ENCODE measurements at regions not wholly inside any gene's neighbourhood (a gene's known extent, or its start where the extent isn't known, plus 50 kb on each side); places are given as distances from the start of the nearest gene placed in this dataset.

GRCh38 chr6:163710532-163711470, 296.3 kb downstream of the QKI start:
- Histone ChIP-seq H3K36me3 (ENCODE audit: control insufficient read depth, insufficient read depth, low read length) (no peaks in the 10 kb centered on the region), H3K4me3 (ENCODE audit: low read depth, low read length) (no peak overlapping the region), H3K27me3 (ENCODE audit: control insufficient read depth, insufficient read depth, low read length) (no peaks in the 10 kb centered on the region)
- TF ChIP-seq CTCF (IDR thresholded peaks at IDR 0.05; ENCODE audit: insufficient read depth, low read length, poor library complexity, severe bottlenecking): no peak
- no peak for DNase-seq (ENCODE audit: low read depth)

GRCh38 chr6:163709693-163710092, 295.2 kb downstream of the QKI start:
- no peaks in the 10 kb centered on the region for H3K36me3 ChIP-seq (ENCODE audit: control insufficient read depth, insufficient read depth, low read length)
- TF ChIP-seq CTCF (IDR thresholded peaks at IDR 0.05; ENCODE audit: insufficient read depth, low read length, poor library complexity, severe bottlenecking): no peak
- DNase-seq (ENCODE audit: low read depth): no peak
- H3K27me3 ChIP-seq (ENCODE audit: control insufficient read depth, insufficient read depth, low read length): no peaks in the 10 kb centered on the region
- H3K4me3 ChIP-seq (ENCODE audit: low read depth, low read length): no peak overlapping the region

DNA sequence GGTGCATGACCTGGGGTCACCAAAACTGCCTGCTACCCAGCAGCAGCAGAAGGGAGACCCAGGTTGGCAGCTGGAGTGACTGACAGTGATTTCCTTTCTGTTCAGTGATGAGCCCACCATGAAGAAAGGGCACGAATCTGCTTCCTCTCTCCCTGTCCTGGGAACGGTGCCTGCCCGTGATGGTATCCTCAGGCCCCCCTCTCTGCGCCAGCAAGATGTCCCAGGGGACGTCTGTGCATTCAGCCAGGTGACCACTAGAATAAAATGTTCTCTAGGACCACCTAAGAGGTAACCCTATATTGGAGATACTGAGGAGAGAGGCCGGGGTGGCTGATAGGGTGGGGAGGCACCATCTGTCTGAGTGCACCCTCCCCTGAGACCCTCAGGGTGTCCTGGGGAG, 294.7 kb downstream of the QKI start:
- no peaks in the 10 kb centered on the region for H3K36me3 ChIP-seq (ENCODE audit: control insufficient read depth, insufficient read depth, low read length)
- DNase-seq (ENCODE audit: low read depth): no peak
- H3K27me3 ChIP-seq (ENCODE audit: control insufficient read depth, insufficient read depth, low read length): no peaks in the 10 kb centered on the region
- TF ChIP-seq CTCF (IDR thresholded peaks at IDR 0.05; ENCODE audit: insufficient read depth, low read length, poor library complexity, severe bottlenecking): no peak
- H3K4me3 ChIP-seq (ENCODE audit: low read depth, low read length): no peak overlapping the region

GRCh38 chr6:163708466-163708865, 293.9 kb downstream of the QKI start:
- Histone ChIP-seq H3K36me3 (ENCODE audit: control insufficient read depth, insufficient read depth, low read length) (no peaks in the 10 kb centered on the region), H3K27me3 (ENCODE audit: control insufficient read depth, insufficient read depth, low read length) (no peaks in the 10 kb centered on the region), H3K4me3 (ENCODE audit: low read depth, low read length) (no peak overlapping the region)
- no peak for TF ChIP-seq CTCF (IDR thresholded peaks at IDR 0.05; ENCODE audit: insufficient read depth, low read length, poor library complexity, severe bottlenecking)
- DNase-seq (ENCODE audit: low read depth): no peak

DNA sequence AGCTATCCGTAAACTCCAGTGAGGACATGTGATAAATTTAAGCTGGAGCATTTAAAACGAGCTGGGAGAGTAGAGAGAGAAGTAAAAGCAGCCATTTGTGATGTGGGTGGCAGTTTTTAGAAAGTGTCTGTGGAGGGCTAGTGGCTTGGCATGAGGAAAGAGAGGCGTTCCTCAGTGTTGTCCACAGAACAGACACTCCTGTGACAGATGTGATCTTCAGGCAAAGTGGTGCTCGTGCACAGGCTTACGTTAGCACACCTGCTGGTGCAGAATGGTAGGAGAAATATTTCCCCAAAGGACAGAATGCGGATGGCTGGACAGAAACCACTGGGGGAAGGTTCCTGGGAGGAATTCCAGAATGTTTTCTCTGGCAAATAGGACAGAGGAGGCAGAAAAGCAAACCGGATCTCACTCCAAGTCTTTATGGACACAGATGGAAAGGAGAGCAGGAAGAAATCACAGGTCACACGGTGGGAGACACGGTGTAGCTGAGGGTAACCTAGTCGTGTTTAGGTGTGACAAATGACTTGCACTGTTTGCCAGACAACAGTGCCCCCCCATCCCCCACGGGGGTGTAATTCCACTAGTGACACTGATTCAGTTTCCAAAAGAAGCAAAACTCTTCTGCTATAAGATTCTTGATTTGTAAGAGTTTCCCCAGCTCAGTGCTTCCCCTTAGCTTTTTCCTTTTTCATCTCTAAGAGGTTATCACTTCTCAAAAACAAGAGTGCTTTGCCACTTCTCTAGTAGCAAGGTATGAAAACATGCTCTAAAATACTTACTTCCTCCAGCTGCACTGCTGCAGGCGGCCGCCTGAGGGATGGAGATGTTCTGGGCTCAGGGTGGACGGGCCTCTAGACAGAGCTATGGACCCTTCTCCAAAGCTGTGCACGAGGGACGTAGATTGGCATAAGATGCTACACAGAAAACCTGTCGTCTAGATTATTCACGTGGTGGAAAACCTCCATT, 293.2 kb downstream of the QKI start:
- Histone ChIP-seq H3K4me3 (ENCODE audit: low read depth, low read length) (no peak overlapping the region), H3K36me3 (ENCODE audit: control insufficient read depth, insufficient read depth, low read length) (no peaks in the 10 kb centered on the region), H3K27me3 (ENCODE audit: control insufficient read depth, insufficient read depth, low read length) (no peaks in the 10 kb centered on the region)
- TF ChIP-seq CTCF (IDR thresholded peaks at IDR 0.05; ENCODE audit: insufficient read depth, low read length, poor library complexity, severe bottlenecking): no peak
- DNase-seq (ENCODE audit: low read depth): no peak
